GM21825 (cell line): ENCODE measurements at regions not wholly inside any gene's neighbourhood (a gene's known extent, or its start where the extent isn't known, plus 50 kb on each side); places are given as distances from the start of the nearest gene placed in this dataset.
"Not testable (repeated sequence)": the region's sequence is repeated elsewhere in the genome, so short reads cannot be mapped to it uniquely, and the experiment has no call there.

Experiments used
- ATAC-seq: cut with Tn5 transposase; IDR thresholded peaks from one replicate; pipeline ENCODE4 v1.9.1; 2021; ENCODE audit warnings: mild to moderate bottlenecking, moderate library complexity; ENCODE audit not compliant: unreplicated experiment

GRCh38 chr11:25159341-25159740 lies 662.5 kb downstream of the LUZP2 start:
- ATAC-seq, result no peak

- no peak for ATAC-seq
Observed at GRCh38 chr11:25163421-25163820, 666.6 kb downstream of the LUZP2 start.

- ATAC-seq, result no peak
Observed at GRCh38 chr11:25180187-25180586, 683.3 kb downstream of the LUZP2 start.

- ATAC-seq, result no peak
Observed at GRCh38 chr11:25183411-25183810, 686.6 kb downstream of the LUZP2 start.

- no peak for ATAC-seq
Observed at GRCh38 chr11:25197515-25197914, 700.7 kb downstream of the LUZP2 start.

- no peak for ATAC-seq
Observed at GRCh38 chr11:25198704-25199103, 701.9 kb downstream of the LUZP2 start.

GRCh38 chr11:25200925-25201324 lies 704.1 kb downstream of the LUZP2 start:
- ATAC-seq, result no peak

GRCh38 chr11:25206762-25207161 lies 709.9 kb downstream of the LUZP2 start:
- ATAC-seq, result no peak

GRCh38 chr11:25211635-25212254 lies 714.9 kb downstream of the LUZP2 start:
- ATAC-seq, result no peak

- no peak for ATAC-seq
Observed at GRCh38 chr11:25214535-25215176, 717.8 kb downstream of the LUZP2 start.

GRCh38 chr11:25218036-25218435 lies 721.2 kb downstream of the LUZP2 start:
- ATAC-seq, result no peak

- ATAC-seq, result no peak
Observed at GRCh38 chr11:25225078-25225477, 728.2 kb downstream of the LUZP2 start.

- ATAC-seq, result no peak
Observed at GRCh38 chr11:25242928-25243327, 746.1 kb downstream of the LUZP2 start.

- ATAC-seq, result no peak
Observed at GRCh38 chr11:25244126-25244525, 747.3 kb downstream of the LUZP2 start.

- no peak for ATAC-seq
Observed at GRCh38 chr11:25247336-25247735, 750.5 kb downstream of the LUZP2 start.

- ATAC-seq, result no peak
Observed at GRCh38 chr11:25252854-25253253, 756.0 kb downstream of the LUZP2 start.

- not testable (repeated sequence) for ATAC-seq
Observed at GRCh38 chr11:25263861-25264260, 767.0 kb downstream of the LUZP2 start.

- ATAC-seq, result no peak
Observed at GRCh38 chr11:25271301-25271700, 774.4 kb downstream of the LUZP2 start.

GRCh38 chr11:25272214-25272613 lies 775.4 kb downstream of the LUZP2 start:
- ATAC-seq, result no peak

- ATAC-seq, result not testable (repeated sequence)
Observed at GRCh38 chr11:25280821-25281220, 784.0 kb downstream of the LUZP2 start.

- ATAC-seq, result no peak
Observed at GRCh38 chr11:25293166-25293565, 796.3 kb downstream of the LUZP2 start.

GRCh38 chr11:25298450-25298849 lies 801.6 kb downstream of the LUZP2 start:
- no peak for ATAC-seq

- ATAC-seq, result no peak
Observed at GRCh38 chr11:25309818-25310217, 813.0 kb downstream of the LUZP2 start.
